ENCODE measurements at regions not wholly inside any gene's neighbourhood (a gene's known extent, or its start where the extent isn't known, plus 50 kb on each side); places are given as distances from the start of the nearest gene placed in this dataset.

DNA sequence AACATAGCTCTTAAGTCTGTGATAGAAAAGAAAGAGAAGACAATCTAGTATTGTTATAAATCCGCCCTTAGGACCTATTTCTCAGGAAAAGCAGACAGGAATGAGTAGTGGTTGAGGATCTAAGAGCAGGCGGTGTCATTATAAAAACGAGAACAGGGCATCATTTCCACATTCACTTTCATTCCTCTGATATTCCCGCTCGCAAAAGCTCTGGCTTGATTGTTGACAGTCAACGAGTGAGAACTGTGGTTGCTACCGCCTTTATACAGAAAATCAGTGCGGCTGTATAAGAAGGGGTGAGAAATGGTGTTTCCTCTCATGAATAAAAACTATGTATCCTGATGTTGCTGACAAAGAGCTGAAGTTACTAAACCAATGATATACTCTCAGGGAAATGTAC, 1409.6 kb upstream of the WWC1 start:
- TF ChIP-seq, protein P1, sequence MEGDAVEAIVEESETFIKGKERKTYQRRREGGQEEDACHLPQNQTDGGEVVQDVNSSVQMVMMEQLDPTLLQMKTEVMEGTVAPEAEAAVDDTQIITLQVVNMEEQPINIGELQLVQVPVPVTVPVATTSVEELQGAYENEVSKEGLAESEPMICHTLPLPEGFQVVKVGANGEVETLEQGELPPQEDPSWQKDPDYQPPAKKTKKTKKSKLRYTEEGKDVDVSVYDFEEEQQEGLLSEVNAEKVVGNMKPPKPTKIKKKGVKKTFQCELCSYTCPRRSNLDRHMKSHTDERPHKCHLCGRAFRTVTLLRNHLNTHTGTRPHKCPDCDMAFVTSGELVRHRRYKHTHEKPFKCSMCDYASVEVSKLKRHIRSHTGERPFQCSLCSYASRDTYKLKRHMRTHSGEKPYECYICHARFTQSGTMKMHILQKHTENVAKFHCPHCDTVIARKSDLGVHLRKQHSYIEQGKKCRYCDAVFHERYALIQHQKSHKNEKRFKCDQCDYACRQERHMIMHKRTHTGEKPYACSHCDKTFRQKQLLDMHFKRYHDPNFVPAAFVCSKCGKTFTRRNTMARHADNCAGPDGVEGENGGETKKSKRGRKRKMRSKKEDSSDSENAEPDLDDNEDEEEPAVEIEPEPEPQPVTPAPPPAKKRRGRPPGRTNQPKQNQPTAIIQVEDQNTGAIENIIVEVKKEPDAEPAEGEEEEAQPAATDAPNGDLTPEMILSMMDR (conservative IDR thresholded peaks at IDR 0.05; ENCODE audit: control insufficient read depth, insufficient read depth, low read depth, low read length) = no peak
- no peak for DNase-seq (ENCODE audit: low read depth)
- no peak overlapping the region for H3K4me3 ChIP-seq (ENCODE audit: control insufficient read depth, low read depth, low read length)

DNA sequence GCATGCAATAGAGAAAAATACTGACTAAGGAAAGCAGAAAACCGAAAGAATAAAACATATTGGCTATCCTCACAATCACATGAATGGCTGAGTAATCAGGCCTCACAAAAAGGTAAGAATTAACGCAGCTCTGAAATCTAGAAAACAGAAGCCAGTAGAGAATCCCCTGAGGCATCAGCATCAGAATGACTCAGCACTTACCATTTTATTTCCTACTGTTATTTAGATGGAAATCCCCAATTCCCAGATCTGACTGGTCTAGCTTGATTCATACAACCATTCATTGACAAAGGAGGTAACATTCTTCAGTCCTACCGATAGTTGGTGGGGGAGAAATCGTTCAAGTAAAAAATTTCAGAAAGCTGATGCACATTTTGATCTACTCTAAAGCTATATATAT, 1408.4 kb upstream of the WWC1 start:
- TF ChIP-seq, protein P1 (conservative IDR thresholded peaks at IDR 0.05; ENCODE audit: control insufficient read depth, insufficient read depth, low read depth, low read length) = no peak
- peak; percentile 51 for DNase-seq (ENCODE audit: low read depth)
- no peak overlapping the region for H3K4me3 ChIP-seq (ENCODE audit: control insufficient read depth, low read depth, low read length)

DNA sequence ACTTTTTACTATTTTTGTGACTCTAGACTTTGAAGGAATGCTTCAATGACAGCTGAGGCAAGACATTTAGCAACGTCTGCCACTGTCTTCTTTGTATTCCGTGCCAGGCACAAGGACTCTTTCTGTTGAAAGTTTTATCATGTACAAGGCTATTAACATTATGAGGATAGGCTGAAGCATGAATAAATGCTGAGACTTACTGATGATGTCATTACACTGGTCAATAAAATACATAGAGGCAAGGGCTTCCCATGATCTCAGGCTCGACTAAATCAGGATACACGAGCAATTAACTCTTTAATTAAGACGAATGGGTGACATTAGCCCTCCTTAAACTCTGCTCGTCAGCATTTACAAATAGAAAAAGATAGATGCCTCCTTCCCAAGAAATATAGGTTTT, 1393.3 kb upstream of the WWC1 start:
- no peak for DNase-seq (ENCODE audit: low read depth)
- TF ChIP-seq, protein P1 (conservative IDR thresholded peaks at IDR 0.05; ENCODE audit: control insufficient read depth, insufficient read depth, low read depth, low read length) = no peak
- no peak overlapping the region for H3K4me3 ChIP-seq (ENCODE audit: control insufficient read depth, low read depth, low read length)

DNA sequence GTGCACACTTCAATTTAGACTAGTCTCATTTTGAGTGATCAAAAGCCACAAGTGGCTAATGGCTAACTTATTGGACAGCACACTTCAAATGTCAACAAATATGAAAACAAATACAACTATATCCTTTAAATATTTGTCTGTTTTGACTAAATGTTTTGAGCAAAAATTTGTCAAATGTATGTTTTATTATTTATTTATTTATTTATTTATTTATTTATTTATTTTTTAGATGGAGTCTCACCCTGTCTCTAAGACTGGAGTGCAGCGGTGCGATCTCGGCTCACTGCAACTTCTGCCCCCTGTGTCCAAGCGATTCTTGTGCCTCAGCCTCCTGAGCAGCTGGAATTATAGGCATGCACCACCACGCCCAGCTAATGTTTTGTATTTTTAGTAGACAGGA, 1392.1 kb upstream of the WWC1 start:
- TF ChIP-seq, protein P1 (conservative IDR thresholded peaks at IDR 0.05; ENCODE audit: control insufficient read depth, insufficient read depth, low read depth, low read length) = no peak
- no peak for DNase-seq (ENCODE audit: low read depth)
- H3K4me3 ChIP-seq (ENCODE audit: control insufficient read depth, low read depth, low read length) = no peak overlapping the region

DNA sequence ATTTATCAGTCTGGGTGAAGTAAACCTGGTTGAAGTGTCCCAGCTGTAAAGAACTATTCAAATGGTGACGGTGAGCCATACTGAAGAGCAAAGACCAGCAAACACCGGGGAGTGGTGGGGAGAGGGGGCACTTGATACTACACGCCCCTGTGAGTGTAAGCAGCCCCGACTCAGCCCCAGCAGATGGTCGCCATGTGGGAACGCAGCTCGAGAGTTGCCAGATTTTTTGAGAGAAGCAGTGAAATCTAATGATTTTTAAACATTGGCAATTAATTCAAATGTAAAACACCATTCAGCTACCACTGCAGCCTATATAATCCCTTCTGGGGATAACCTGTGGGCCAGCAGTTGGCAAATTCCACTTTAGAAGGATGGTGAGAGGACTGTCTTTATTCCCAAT, 1386.9 kb upstream of the WWC1 start:
- TF ChIP-seq, protein P1 (conservative IDR thresholded peaks at IDR 0.05; ENCODE audit: control insufficient read depth, insufficient read depth, low read depth, low read length) = no peak
- DNase-seq (ENCODE audit: low read depth) = no peak
- H3K4me3 ChIP-seq (ENCODE audit: control insufficient read depth, low read depth, low read length) = no peak overlapping the region

DNA sequence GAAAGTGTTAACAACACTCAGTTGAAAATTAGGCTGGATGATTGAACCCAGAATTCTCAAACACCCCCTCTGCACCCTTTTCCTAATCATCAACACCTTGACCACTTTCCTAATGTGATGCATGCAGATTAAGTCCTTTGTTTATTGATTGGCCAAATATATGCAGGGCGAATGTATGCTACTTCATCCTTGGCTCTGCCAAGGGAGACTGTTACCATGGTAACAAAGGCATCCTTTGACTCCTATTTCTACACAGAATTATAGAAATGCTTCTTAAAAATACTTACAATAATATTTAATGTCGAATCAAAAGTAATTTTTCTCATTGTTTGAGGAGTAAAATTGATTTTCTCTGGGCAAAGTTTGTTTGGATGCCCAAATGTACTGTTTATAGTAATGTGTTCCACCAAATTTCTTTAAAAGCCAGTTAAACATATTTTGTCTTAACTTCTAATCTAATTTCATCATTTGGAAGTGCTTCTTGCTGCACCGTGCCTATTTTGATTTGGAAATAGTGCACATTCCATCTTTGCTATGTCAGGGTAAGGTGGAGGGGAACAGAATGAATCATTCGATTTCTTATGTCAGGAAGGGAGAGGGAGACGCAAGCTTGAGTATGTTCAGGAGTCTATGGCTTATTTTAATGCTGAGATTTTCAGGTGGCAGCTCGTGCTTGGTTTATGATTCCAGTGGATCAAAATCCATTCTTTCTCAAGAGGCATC, 1384.3 kb upstream of the WWC1 start:
- TF ChIP-seq, protein P1 (conservative IDR thresholded peaks at IDR 0.05; ENCODE audit: control insufficient read depth, insufficient read depth, low read depth, low read length) = no peak
- peak; percentile 67 for DNase-seq (ENCODE audit: low read depth)
- no peak overlapping the region for H3K4me3 ChIP-seq (ENCODE audit: control insufficient read depth, low read depth, low read length)
